Kidney epithelial cell (primary cell): ENCODE measurements at regions not wholly inside any gene's neighbourhood (a gene's known extent, or its start where the extent isn't known, plus 50 kb on each side); places are given as distances from the start of the nearest gene placed in this dataset.

Source experiments
- DNase-seq: peaks from one replicate; pipeline ENCODE4 v3.0.0-alpha.2; 2010; ENCODE audit warnings: low read depth
- H3K27me3 ChIP-seq: 2 replicates; pipeline ENCODE4 v1.6.0; 2011; ENCODE audit warnings: low read length; ENCODE audit not compliant: control insufficient read depth, insufficient read depth
- H3K36me3 ChIP-seq: 2 replicates; pipeline ENCODE4 v1.5.1; 2011; ENCODE audit warnings: low read length; ENCODE audit not compliant: control insufficient read depth, insufficient read depth
- H3K4me3 ChIP-seq: 2 replicates; pipeline ENCODE4 v1.5.1; 2011; ENCODE audit warnings: low read depth, mild to moderate bottlenecking, control low read depth, low read length
- CTCF ChIP-seq: IDR thresholded peaks from 2 replicates; pipeline ENCODE4 v1.5.1; 2011; ENCODE audit warnings: mild to moderate bottlenecking, moderate library complexity, low read length, control low read depth, inconsistent platforms; ENCODE audit not compliant: insufficient read depth, poor library complexity, severe bottlenecking

- Histone ChIP-seq H3K27me3 (no peaks in the 10 kb centered on the region), H3K4me3 (no peak overlapping the region), H3K36me3 (no peaks in the 10 kb centered on the region)
- TF ChIP-seq CTCF = no peak
- no peak for DNase-seq
These were observed 142.8 kb upstream of the RAI2 start for GRCh38 chrX:18003876-18004275.

GRCh38 chrX:18002791-18003190 is 141.7 kb upstream of the RAI2 start:
- no peaks in the 10 kb centered on the region for H3K36me3 ChIP-seq
- no peak for DNase-seq
- no peak overlapping the region for H3K4me3 ChIP-seq
- no peaks in the 10 kb centered on the region for H3K27me3 ChIP-seq
- no peak for TF ChIP-seq CTCF

GRCh38 chrX:17994429-17994828 is 133.3 kb upstream of the RAI2 start:
- no peak for TF ChIP-seq CTCF
- no peak overlapping the region for H3K4me3 ChIP-seq
- H3K36me3 ChIP-seq = no peaks in the 10 kb centered on the region
- no peak for DNase-seq
- no peaks in the 10 kb centered on the region for H3K27me3 ChIP-seq

GRCh38 chrX:17993062-17993461 is 132.0 kb upstream of the RAI2 start:
- no peak for DNase-seq
- H3K36me3 ChIP-seq = no peaks in the 10 kb centered on the region
- TF ChIP-seq CTCF = no peak
- no peaks in the 10 kb centered on the region for H3K27me3 ChIP-seq
- H3K4me3 ChIP-seq = no peak overlapping the region

GRCh38 chrX:17990532-17990931 is 129.4 kb upstream of the RAI2 start:
- H3K36me3 ChIP-seq = no peaks in the 10 kb centered on the region
- TF ChIP-seq CTCF = no peak
- H3K4me3 ChIP-seq = no peak overlapping the region
- H3K27me3 ChIP-seq = no peaks in the 10 kb centered on the region
- DNase-seq = no peak

- TF ChIP-seq CTCF = no peak
These were observed 126.7 kb upstream of the RAI2 start for GRCh38 chrX:17987783-17988182.

More at GRCh38 chrX:17987783-17988182, 126.7 kb upstream of the RAI2 start:
- no peaks in the 10 kb centered on the region for H3K27me3 ChIP-seq
- H3K36me3 ChIP-seq = no peaks in the 10 kb centered on the region
- no peak overlapping the region for H3K4me3 ChIP-seq
- DNase-seq = no peak
